ENCODE measurements at regions not wholly inside any gene's neighbourhood (a gene's known extent, or its start where the extent isn't known, plus 50 kb on each side); places are given as distances from the start of the nearest gene placed in this dataset.

DNA sequence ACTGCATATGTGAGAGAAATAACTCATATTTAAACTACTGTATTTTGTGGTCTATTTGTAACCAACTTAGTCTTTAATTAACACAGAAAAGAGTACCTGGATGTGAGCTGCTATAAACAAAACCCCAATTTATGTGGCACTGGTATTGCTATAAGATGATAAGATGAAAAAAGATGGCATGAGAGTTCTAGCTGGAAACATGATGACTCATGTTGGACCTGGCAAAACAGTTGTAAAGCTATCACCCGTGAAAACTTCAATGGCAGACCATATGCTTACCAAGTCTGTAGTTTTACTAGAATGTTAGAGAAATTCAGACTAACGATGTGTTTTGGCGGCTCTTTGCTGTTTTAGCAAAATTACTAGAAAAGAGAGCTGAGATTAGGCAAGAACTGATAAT, 69.6 kb upstream of the PCDH9 start:
- no peak overlapping the region for H3K4me3 ChIP-seq (ENCODE audit: low read depth, low read length)
- DNase-seq = no peak
- no TSS peak for BruUV-seq (replicated peaks)
- intact Hi-C loops (cut with micrococcal nuclease; ENCODE audit: unreplicated experiment) = no loop called here
- Mint-ChIP-seq H3K9me3 (ENCODE audit: unreplicated experiment) (no peaks in the 10 kb centered on the region), H3K4me3 (ENCODE audit: unreplicated experiment) (no peak overlapping the region), H3K4me1 (ENCODE audit: low read depth, unreplicated experiment) (no peaks in the 10 kb centered on the region), H3K27ac (ENCODE audit: unreplicated experiment) (no peak overlapping the region), H3K36me3 (ENCODE audit: insufficient read depth, unreplicated experiment) (no peaks in the 10 kb centered on the region), H3K27me3 (ENCODE audit: insufficient read depth, unreplicated experiment) (no peaks in the 10 kb centered on the region)
- TF ChIP-seq, protein P1, sequence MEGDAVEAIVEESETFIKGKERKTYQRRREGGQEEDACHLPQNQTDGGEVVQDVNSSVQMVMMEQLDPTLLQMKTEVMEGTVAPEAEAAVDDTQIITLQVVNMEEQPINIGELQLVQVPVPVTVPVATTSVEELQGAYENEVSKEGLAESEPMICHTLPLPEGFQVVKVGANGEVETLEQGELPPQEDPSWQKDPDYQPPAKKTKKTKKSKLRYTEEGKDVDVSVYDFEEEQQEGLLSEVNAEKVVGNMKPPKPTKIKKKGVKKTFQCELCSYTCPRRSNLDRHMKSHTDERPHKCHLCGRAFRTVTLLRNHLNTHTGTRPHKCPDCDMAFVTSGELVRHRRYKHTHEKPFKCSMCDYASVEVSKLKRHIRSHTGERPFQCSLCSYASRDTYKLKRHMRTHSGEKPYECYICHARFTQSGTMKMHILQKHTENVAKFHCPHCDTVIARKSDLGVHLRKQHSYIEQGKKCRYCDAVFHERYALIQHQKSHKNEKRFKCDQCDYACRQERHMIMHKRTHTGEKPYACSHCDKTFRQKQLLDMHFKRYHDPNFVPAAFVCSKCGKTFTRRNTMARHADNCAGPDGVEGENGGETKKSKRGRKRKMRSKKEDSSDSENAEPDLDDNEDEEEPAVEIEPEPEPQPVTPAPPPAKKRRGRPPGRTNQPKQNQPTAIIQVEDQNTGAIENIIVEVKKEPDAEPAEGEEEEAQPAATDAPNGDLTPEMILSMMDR (IDR thresholded peaks at IDR 0.05; ENCODE audit: insufficient read depth in 1 of 2, low read depth in 1 of 2, low read length in 1 of 2, severe bottlenecking in 1 of 2, unreplicated experiment in 1 of 2) = no peak
- H3K36me3 ChIP-seq (ENCODE audit: control insufficient read depth, insufficient read depth, low read length) = no peaks in the 10 kb centered on the region
- ChIA-PET CTCF (no interaction called here), POLR2A (no interaction called here)
- no peaks in the 10 kb centered on the region for H3K27me3 ChIP-seq (replicated peaks; ENCODE audit: control insufficient read depth, insufficient read depth, low read length)
- H3K4me1 ChIP-seq = no peaks in the 10 kb centered on the region
- no peaks in the 10 kb centered on the region; the same call in 1 of the 2 replicates for H3K9me3 ChIP-seq

DNA sequence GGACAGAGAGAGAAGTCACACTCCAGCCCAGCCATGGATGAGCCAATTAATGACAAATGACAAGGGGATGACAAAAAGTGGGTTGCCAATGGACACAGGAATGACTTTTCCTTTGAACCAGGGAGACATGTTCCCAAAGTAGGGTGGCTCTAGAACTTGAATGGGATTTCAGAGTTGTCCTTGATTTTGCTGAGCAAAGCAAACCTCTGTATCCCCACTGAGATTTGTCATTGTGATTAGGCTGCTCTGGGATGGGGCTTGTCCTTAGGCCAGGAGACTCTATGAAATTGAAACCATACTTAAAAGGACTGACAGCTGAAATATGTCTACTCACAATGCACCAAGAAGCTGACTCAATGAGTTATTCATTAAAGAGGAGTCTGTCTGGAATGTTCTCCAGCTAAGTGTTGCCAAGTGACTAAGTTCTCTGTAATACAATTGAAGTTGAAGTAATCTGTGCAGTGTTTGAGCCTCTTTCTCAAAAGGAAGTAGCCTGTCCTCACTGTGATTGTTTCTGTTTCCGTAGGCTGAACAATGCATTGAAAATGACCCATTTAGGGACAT, 69.0 kb upstream of the PCDH9 start:
- BruUV-seq (replicated peaks) = no TSS peak
- intact Hi-C loops (cut with micrococcal nuclease; ENCODE audit: unreplicated experiment) = no loop called here
- ChIA-PET POLR2A (no interaction called here), CTCF (no interaction called here)
- TF ChIP-seq, protein P1 (IDR thresholded peaks at IDR 0.05; ENCODE audit: insufficient read depth in 1 of 2, low read depth in 1 of 2, low read length in 1 of 2, severe bottlenecking in 1 of 2, unreplicated experiment in 1 of 2) = no peak
- no peaks in the 10 kb centered on the region for H3K9me3 Mint-ChIP-seq (ENCODE audit: unreplicated experiment)
- H3K36me3 ChIP-seq (ENCODE audit: control insufficient read depth, insufficient read depth, low read length) = no peaks in the 10 kb centered on the region
- H3K4me1 ChIP-seq = no peaks in the 10 kb centered on the region
- no peaks in the 10 kb centered on the region; the same call in 1 of the 2 replicates for H3K9me3 ChIP-seq
- H3K27ac Mint-ChIP-seq (ENCODE audit: unreplicated experiment) = no peak overlapping the region
- H3K4me1 Mint-ChIP-seq (ENCODE audit: low read depth, unreplicated experiment) = no peaks in the 10 kb centered on the region
- no peaks in the 10 kb centered on the region for H3K27me3 ChIP-seq (replicated peaks; ENCODE audit: control insufficient read depth, insufficient read depth, low read length)
- H3K4me3 ChIP-seq (ENCODE audit: low read depth, low read length) = no peak overlapping the region
- no peaks in the 10 kb centered on the region for H3K27me3 Mint-ChIP-seq (ENCODE audit: insufficient read depth, unreplicated experiment)
- no peak overlapping the region for H3K4me3 Mint-ChIP-seq (ENCODE audit: unreplicated experiment)
- no peaks in the 10 kb centered on the region for H3K36me3 Mint-ChIP-seq (ENCODE audit: insufficient read depth, unreplicated experiment)
- no peak for DNase-seq

DNA sequence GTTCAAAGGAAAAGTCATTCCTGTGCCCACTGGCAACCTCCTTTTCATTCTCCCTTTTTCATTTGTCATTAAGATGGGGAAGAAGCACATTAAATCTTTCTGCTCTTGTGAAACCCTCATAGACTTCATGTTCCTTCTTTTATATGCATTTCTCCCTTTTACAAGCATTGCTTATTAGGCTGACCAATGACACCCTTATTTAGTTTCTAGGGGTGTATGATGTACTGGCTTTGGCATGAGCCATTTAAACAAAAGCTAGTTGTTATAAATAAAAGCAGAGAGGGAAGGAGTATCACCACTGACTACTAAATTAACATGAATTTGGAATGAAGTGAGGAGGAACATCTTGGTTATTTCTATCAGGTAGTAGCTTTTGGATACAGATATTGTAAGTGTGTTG, 68.2 kb upstream of the PCDH9 start:
- no peaks in the 10 kb centered on the region for H3K4me1 Mint-ChIP-seq (ENCODE audit: low read depth, unreplicated experiment)
- TF ChIP-seq, protein P1 (IDR thresholded peaks at IDR 0.05; ENCODE audit: insufficient read depth in 1 of 2, low read depth in 1 of 2, low read length in 1 of 2, severe bottlenecking in 1 of 2, unreplicated experiment in 1 of 2) = no peak
- ChIA-PET POLR2A (no interaction called here), CTCF (no interaction called here)
- H3K9me3 Mint-ChIP-seq (ENCODE audit: unreplicated experiment) = no peaks in the 10 kb centered on the region
- no peaks in the 10 kb centered on the region for H3K27me3 ChIP-seq (replicated peaks; ENCODE audit: control insufficient read depth, insufficient read depth, low read length)
- no peaks in the 10 kb centered on the region for H3K36me3 Mint-ChIP-seq (ENCODE audit: insufficient read depth, unreplicated experiment)
- no peak overlapping the region for H3K27ac Mint-ChIP-seq (ENCODE audit: unreplicated experiment)
- H3K36me3 ChIP-seq (ENCODE audit: control insufficient read depth, insufficient read depth, low read length) = no peaks in the 10 kb centered on the region
- no peaks in the 10 kb centered on the region; the same call in 1 of the 2 replicates for H3K9me3 ChIP-seq
- H3K4me3 Mint-ChIP-seq (ENCODE audit: unreplicated experiment) = no peak overlapping the region
- no peak for DNase-seq
- H3K27me3 Mint-ChIP-seq (ENCODE audit: insufficient read depth, unreplicated experiment) = no peaks in the 10 kb centered on the region
- H3K4me3 ChIP-seq (ENCODE audit: low read depth, low read length) = no peak overlapping the region
- BruUV-seq (replicated peaks) = no TSS peak
- intact Hi-C loops (cut with micrococcal nuclease; ENCODE audit: unreplicated experiment) = no loop called here
- no peaks in the 10 kb centered on the region for H3K4me1 ChIP-seq

Measured in Caco-2 (cell line).